Activated T-helper 9 cell treated with anti-CD3 and anti-CD28 coated beads, Interleukin-2, amount 50 U/mL, for 16 hours (primary cell): ENCODE measurements at regions not wholly inside any gene's neighbourhood (a gene's known extent, or its start where the extent isn't known, plus 50 kb on each side); places are given as distances from the start of the nearest gene placed in this dataset.

Source experiments
- DNase-seq: peaks from one replicate; pipeline ENCODE4 v3.0.0-alpha.2; 2020; ENCODE audit warnings: low read depth

- no peak for DNase-seq
Measured at GRCh38 chr6:14972379-14973067, 273.3 kb upstream of the JARID2 start.

- DNase-seq, result no peak
Measured at GRCh38 chr6:14974372-14974771, 271.5 kb upstream of the JARID2 start.

GRCh38 chr6:14974792-14975470 is 270.9 kb upstream of the JARID2 start:
- no peak for DNase-seq

GRCh38 chr6:14975471-14975817 is 270.4 kb upstream of the JARID2 start:
- no peak for DNase-seq

- DNase-seq, result no peak
Measured at GRCh38 chr6:14977747-14978382, 268.0 kb upstream of the JARID2 start.

- no peak for DNase-seq
Measured at GRCh38 chr6:14981960-14982359, 263.9 kb upstream of the JARID2 start.

- no peak for DNase-seq
Measured at GRCh38 chr6:14983599-14984518, 262.0 kb upstream of the JARID2 start.

- DNase-seq, result no peak
Measured at GRCh38 chr6:14984519-14984853, 261.4 kb upstream of the JARID2 start.

GRCh38 chr6:14985366-14985765 is 260.5 kb upstream of the JARID2 start:
- DNase-seq, result no peak

GRCh38 chr6:14986370-14986769 is 259.5 kb upstream of the JARID2 start:
- DNase-seq, result no peak

- DNase-seq, result no peak
Measured at GRCh38 chr6:14987490-14987889, 258.4 kb upstream of the JARID2 start.

- DNase-seq, result no peak
Measured at GRCh38 chr6:14992382-14992781, 253.5 kb upstream of the JARID2 start.

GRCh38 chr6:14995208-14995607 is 250.7 kb upstream of the JARID2 start:
- no peak for DNase-seq

- no peak for DNase-seq
Measured at GRCh38 chr6:14995966-14996602, 249.8 kb upstream of the JARID2 start.

- DNase-seq, result no peak
Measured at GRCh38 chr6:14996892-14997291, 249.0 kb upstream of the JARID2 start.

- DNase-seq, result no peak
Measured at GRCh38 chr6:14997507-14997906, 248.4 kb upstream of the JARID2 start.

GRCh38 chr6:14999106-14999505 is 246.8 kb upstream of the JARID2 start:
- no peak for DNase-seq

- no peak for DNase-seq
Measured at GRCh38 chr6:15001326-15001910, 244.5 kb upstream of the JARID2 start.

- no peak for DNase-seq
Measured at GRCh38 chr6:15008269-15008668, 237.6 kb upstream of the JARID2 start.

- DNase-seq, result no peak
Measured at GRCh38 chr6:15014958-15015357, 230.9 kb upstream of the JARID2 start.

- DNase-seq, result no peak
Measured at GRCh38 chr6:15016813-15017212, 229.1 kb upstream of the JARID2 start.

GRCh38 chr6:15017261-15017660 is 228.6 kb upstream of the JARID2 start:
- DNase-seq, result no peak
